ENCODE measurements at regions not wholly inside any gene's neighbourhood (a gene's known extent, or its start where the extent isn't known, plus 50 kb on each side); places are given as distances from the start of the nearest gene placed in this dataset.

DNA sequence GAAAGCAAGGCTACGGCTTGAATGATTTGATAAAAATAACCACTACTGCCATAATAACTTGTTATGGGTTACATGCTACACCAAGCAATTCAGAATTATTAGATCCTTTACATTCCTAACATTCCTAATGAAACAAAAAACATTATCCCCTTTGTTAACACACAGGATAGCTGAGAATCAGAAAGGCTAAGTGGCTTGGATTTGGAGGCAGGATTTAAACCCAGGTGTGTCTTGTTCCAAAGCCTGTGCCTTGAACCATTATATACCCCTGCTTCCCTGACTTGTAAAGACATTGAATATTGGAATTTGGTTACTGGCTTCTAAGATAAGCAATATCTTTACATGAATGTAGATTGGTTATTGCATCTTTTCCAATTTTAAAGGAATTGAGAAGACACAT is 417.1 kb upstream of the GOLIM4 start:
- TF ChIP-seq CTCF (IDR thresholded peaks at IDR 0.05; ENCODE audit: insufficient read depth, low read length) (no peak), POLR2AphosphoS5 (IDR thresholded peaks at IDR 0.05; ENCODE audit: low read depth) (no peak)

Measured in HL-60 (cell line).